Activated T-helper 1 cell treated with anti-CD3 and anti-CD28 coated beads, Interleukin-2, amount 50 U/mL, for 16 hours (primary cell): ENCODE measurements at regions not wholly inside any gene's neighbourhood (a gene's known extent, or its start where the extent isn't known, plus 50 kb on each side); places are given as distances from the start of the nearest gene placed in this dataset.

Experiments
- DNase-seq, 2 donors: peaks; one replicate each; pipeline ENCODE4 v3.0.0-alpha.2; 2020; ENCODE audit warnings: low read depth in 1 of 2, low spot score in 1 of 2

GRCh38 chr2:611519-611918 lies 65.7 kb downstream of the TMEM18 start:
- DNase-seq = no peak

- no peak for DNase-seq
Measured at GRCh38 chr2:610491-610890, 66.7 kb downstream of the TMEM18 start.

- DNase-seq = no peak
Measured at GRCh38 chr2:609881-610280, 67.3 kb downstream of the TMEM18 start.

GRCh38 chr2:609449-609848 lies 67.8 kb downstream of the TMEM18 start:
- no peak for DNase-seq

GRCh38 chr2:608711-609110 lies 68.5 kb downstream of the TMEM18 start:
- DNase-seq = no peak

- no peak for DNase-seq
Measured at GRCh38 chr2:608297-608696, 68.9 kb downstream of the TMEM18 start.

GRCh38 chr2:607709-608108 lies 69.5 kb downstream of the TMEM18 start:
- DNase-seq = no peak

GRCh38 chr2:607172-607571 lies 70.0 kb downstream of the TMEM18 start:
- DNase-seq = no peak

GRCh38 chr2:605674-606608 lies 71.3 kb downstream of the TMEM18 start:
- no peak for DNase-seq

GRCh38 chr2:604854-605524 lies 72.2 kb downstream of the TMEM18 start:
- no peak for DNase-seq

GRCh38 chr2:604385-604784 lies 72.8 kb downstream of the TMEM18 start:
- DNase-seq = no peak

- DNase-seq = no peak
Measured at GRCh38 chr2:603869-604268, 73.3 kb downstream of the TMEM18 start.

GRCh38 chr2:603427-603826 lies 73.8 kb downstream of the TMEM18 start:
- DNase-seq = no peak

GRCh38 chr2:602571-603359 lies 74.4 kb downstream of the TMEM18 start:
- DNase-seq = no peak

- DNase-seq = no peak
Measured at GRCh38 chr2:601806-602455, 75.3 kb downstream of the TMEM18 start.

- no peak for DNase-seq
Measured at GRCh38 chr2:601387-601698, 75.9 kb downstream of the TMEM18 start.

- no peak for DNase-seq
Measured at GRCh38 chr2:600542-601386, 76.4 kb downstream of the TMEM18 start.

- DNase-seq = no peak
Measured at GRCh38 chr2:599601-600000, 77.6 kb downstream of the TMEM18 start.

GRCh38 chr2:598058-598802 lies 79.0 kb downstream of the TMEM18 start:
- no peak for DNase-seq
